CD4-positive, alpha-beta T cell (primary cell): ENCODE measurements at regions not wholly inside any gene's neighbourhood (a gene's known extent, or its start where the extent isn't known, plus 50 kb on each side); places are given as distances from the start of the nearest gene placed in this dataset.

Experiments
- ATAC-seq: fragments of 200-7000 bp; cut with Tn5 transposase; one replicate; pipeline ENCODE4 v1.10.0; 2022; ENCODE audit warnings: mild to moderate bottlenecking; ENCODE audit not compliant: poor library complexity
- CTCF ChIA-PET: fragments of 350-600 bp; sonication (Branson Sonifier 250); formaldehyde crosslinking; loops from one replicate; lab custom pipeline; 2021; ENCODE audit warnings: antibody characterized with exemption, inconsistent platforms; lab: Charles Lee
- POLR2A ChIA-PET: fragments of 350-600 bp; sonication (Branson Sonifier 250); formaldehyde crosslinking; loops from one replicate; lab custom pipeline; 2021; ENCODE audit warnings: antibody characterized with exemption, inconsistent platforms; lab: Charles Lee
- DNase-seq, 14 experiments: peaks; one replicate each; pipeline ENCODE4 v3.0.0-alpha.2; 2013 to 2020; ENCODE audit warnings: mixed read lengths in 2 of 14
- H3K27ac ChIP-seq, 2 donors: one replicate each; pipeline versions ENCODE4 v1.5.1 to v1.7.0; 2013; ENCODE audit warnings: low read length in 2 of 2, low read depth in 1 of 2, mild to moderate bottlenecking in 1 of 2
- H3K27me3 ChIP-seq, 2 experiments: 1 replicate in 1 of 2; 2 replicates in 1 of 2; pipeline versions ENCODE4 v1.6.1 to v1.7.0; 2013; ENCODE audit warnings: low read length in 2 of 2, control low read depth in 1 of 2, mild to moderate bottlenecking in 1 of 2, moderate library complexity in 1 of 2; ENCODE audit not compliant: insufficient read depth in 2 of 2, control insufficient read depth in 1 of 2
- H3K36me3 ChIP-seq: one replicate; pipeline ENCODE4 v1.6.1; 2013; ENCODE audit warnings: low read length, control low read depth; ENCODE audit not compliant: insufficient read depth
- H3K4me1 ChIP-seq: one replicate; pipeline ENCODE4 v1.6.1; 2013; ENCODE audit warnings: low read length, control low read depth; ENCODE audit not compliant: insufficient read depth
- H3K4me3 ChIP-seq: one replicate; pipeline ENCODE4 v1.5.1; 2013; ENCODE audit warnings: mild to moderate bottlenecking, low read length, moderate library complexity
- H3K9me3 ChIP-seq, 2 experiments: 1 replicate in 1 of 2; 2 replicates in 1 of 2; pipeline versions ENCODE4 v1.6.1 to v1.7.0; 2013; ENCODE audit warnings: low read length in 2 of 2, mild to moderate bottlenecking in 2 of 2, control low read depth in 1 of 2, moderate library complexity in 1 of 2; ENCODE audit not compliant: control insufficient read depth in 1 of 2, insufficient read depth in 1 of 2
- H3K27ac Mint-ChIP-seq: one replicate; pipeline ENCODE4 v1.8.0; 2020; ENCODE audit warnings: mixed read lengths
- H3K27me3 Mint-ChIP-seq: one replicate; pipeline ENCODE4 v1.8.0; 2021; ENCODE audit warnings: mixed read lengths
- H3K36me3 Mint-ChIP-seq: one replicate; pipeline ENCODE4 v1.8.0; 2021; ENCODE audit warnings: low read depth, mixed read lengths
- H3K4me1 Mint-ChIP-seq: one replicate; pipeline ENCODE4 v1.8.0; 2021; ENCODE audit warnings: low read depth, mixed read lengths
- H3K4me3 Mint-ChIP-seq: one replicate; pipeline ENCODE4 v1.8.0; 2020; ENCODE audit warnings: mild to moderate bottlenecking, mixed read lengths
- H3K9me3 Mint-ChIP-seq: one replicate; pipeline ENCODE4 v1.8.0; 2020; ENCODE audit warnings: mixed read lengths
- intact Hi-C, 2 experiments: fragments of 100-400 bp; cut with DNase I in 1 of 2; cut with micrococcal nuclease in 1 of 2; formaldehyde crosslinking; loops; one replicate each; pipeline versions ENCODE4 v1.15.1 to v1.9.0; 2023 to 2025; cut with DNase I, micrococcal nuclease
- TF ChIP-seq, protein P1 (sequence below): fragments of 200-600 bp; IDR thresholded peaks from one replicate; pipeline ENCODE4 v1.8.0; 2022; ENCODE audit warnings: antibody characterized with exemption, mild to moderate bottlenecking

DNA sequence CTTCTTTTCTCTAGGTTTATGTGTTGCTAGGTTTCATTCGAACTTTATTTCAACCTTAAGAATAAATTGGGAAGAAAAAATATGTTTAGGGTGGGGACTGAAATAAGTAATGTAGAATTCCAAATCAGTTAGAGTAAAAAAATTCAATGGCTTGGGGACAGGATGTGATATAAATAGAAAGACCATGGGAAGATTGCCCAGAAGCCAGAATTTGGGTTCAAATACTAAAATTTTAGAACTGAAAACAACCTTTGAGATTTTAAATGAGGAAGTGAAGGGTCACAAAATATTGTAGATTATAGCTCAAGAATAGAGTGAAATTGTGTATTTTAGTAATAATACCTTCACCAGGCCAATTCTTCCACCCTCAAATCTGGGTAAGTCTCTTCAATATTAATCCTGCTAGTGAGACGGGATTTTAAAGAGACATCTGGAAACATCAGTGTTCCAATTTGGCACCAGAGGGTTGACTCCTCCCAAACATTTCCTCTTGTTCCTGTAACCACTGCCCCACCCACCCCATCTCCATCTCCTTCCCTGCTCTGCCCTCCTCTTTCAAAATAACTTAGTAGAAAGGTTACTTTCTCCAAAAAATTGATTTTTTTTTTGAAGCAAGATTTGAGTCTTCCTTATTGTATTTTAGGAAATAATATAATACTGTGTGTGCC lies 51.3 kb upstream of the FAM3C start:
- H3K36me3 ChIP-seq = no peaks in the 10 kb centered on the region
- H3K9me3 ChIP-seq = no peaks in the 10 kb centered on the region
- Mint-ChIP-seq H3K4me1 (no peaks in the 10 kb centered on the region), H3K4me3 (no peak overlapping the region), H3K36me3 (no peaks in the 10 kb centered on the region), H3K27ac (no peak overlapping the region), H3K27me3 (no peaks in the 10 kb centered on the region), H3K9me3 (no peaks in the 10 kb centered on the region)
- peaks cover 4% of the 10 kb centered on the region for H3K4me1 ChIP-seq
- no peak overlapping the region for H3K27ac ChIP-seq
- TF ChIP-seq, protein P1, sequence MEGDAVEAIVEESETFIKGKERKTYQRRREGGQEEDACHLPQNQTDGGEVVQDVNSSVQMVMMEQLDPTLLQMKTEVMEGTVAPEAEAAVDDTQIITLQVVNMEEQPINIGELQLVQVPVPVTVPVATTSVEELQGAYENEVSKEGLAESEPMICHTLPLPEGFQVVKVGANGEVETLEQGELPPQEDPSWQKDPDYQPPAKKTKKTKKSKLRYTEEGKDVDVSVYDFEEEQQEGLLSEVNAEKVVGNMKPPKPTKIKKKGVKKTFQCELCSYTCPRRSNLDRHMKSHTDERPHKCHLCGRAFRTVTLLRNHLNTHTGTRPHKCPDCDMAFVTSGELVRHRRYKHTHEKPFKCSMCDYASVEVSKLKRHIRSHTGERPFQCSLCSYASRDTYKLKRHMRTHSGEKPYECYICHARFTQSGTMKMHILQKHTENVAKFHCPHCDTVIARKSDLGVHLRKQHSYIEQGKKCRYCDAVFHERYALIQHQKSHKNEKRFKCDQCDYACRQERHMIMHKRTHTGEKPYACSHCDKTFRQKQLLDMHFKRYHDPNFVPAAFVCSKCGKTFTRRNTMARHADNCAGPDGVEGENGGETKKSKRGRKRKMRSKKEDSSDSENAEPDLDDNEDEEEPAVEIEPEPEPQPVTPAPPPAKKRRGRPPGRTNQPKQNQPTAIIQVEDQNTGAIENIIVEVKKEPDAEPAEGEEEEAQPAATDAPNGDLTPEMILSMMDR = no peak
- no peaks in the 10 kb centered on the region for H3K27me3 ChIP-seq
- ChIA-PET POLR2A (no interaction called here), CTCF (interaction anchor here (1.3 kb wide), 1 partner anchor 51 kb away, joined by 4 read pairs; the partner anchor contains the start of gene FAM3C)
- no peak for DNase-seq
- intact Hi-C loops = no loop called here
- no peak overlapping the region for H3K4me3 ChIP-seq
- ATAC-seq = no peak

- Mint-ChIP-seq H3K27ac (no peak overlapping the region), H3K27me3 (no peaks in the 10 kb centered on the region), H3K4me1 (peaks cover 4% of the 10 kb centered on the region), H3K36me3 (no peaks in the 10 kb centered on the region), H3K9me3 (no peaks in the 10 kb centered on the region), H3K4me3 (no peak overlapping the region)
- intact Hi-C loops = no loop called here
- Histone ChIP-seq H3K27ac (no peak overlapping the region), H3K27me3 (no peaks in the 10 kb centered on the region), H3K4me3 (no peak overlapping the region), H3K36me3 (no peaks in the 10 kb centered on the region), H3K9me3 (no peaks in the 10 kb centered on the region), H3K4me1 (peaks cover 4% of the 10 kb centered on the region)
- TF ChIP-seq, protein P1 = no peak
- ATAC-seq (no peak), DNase-seq (no peak)
- ChIA-PET CTCF (interaction anchor here (1.3 kb wide), 1 partner anchor 50 kb away, joined by 4 read pairs; the partner anchor contains the start of gene FAM3C), POLR2A (interaction anchor here (1.0 kb wide), 1 partner anchor 51 kb away, joined by 3 read pairs; the partner anchor contains the start of gene FAM3C)
These were observed 50.4 kb upstream of the FAM3C start for GRCh38 chr7:121446526-121446925.
